ENCODE measurements at regions not wholly inside any gene's neighbourhood (a gene's known extent, or its start where the extent isn't known, plus 50 kb on each side); places are given as distances from the start of the nearest gene placed in this dataset.

GRCh38 chr6:170212956-170213636, 77.8 kb downstream of the DLL1 start:
- no peak for DNase-seq (ENCODE audit: low read depth)

- no peak for DNase-seq (ENCODE audit: low read depth)
Observed at GRCh38 chr6:170212051-170212756, 78.7 kb downstream of the DLL1 start.

DNA sequence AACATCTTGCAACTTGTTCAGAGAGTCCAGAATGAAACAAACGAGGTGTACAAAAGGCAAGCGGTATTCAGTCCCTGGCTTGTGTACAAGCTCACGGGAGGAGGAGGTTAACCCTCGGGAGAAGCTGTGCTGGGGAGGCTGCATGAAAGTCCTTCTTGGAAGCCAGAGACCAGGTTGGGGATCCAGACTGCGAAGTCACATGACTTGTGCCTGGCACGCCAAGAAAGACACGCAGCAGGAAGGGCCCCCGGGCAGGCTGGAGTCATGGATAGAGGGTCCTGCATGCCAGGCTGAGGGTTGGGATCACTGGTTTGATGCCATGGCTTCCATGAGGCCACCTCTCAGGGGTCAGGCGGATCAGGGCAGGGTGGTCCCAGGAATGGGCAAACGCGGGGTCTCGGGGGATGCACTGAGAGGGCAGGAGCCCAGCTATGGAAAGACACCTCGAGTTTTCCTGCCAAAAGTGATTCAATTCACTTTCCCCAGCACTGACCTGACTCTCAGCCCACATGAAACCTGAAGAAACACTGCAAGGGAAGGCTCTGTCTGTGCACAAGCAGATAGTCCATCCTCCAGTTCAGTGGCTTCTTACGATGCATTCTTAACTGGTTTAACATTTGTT, 79.4 kb downstream of the DLL1 start:
- no peak for DNase-seq (ENCODE audit: low read depth)

- no peak for DNase-seq (ENCODE audit: low read depth)
Observed at GRCh38 chr6:170210651-170211403, 80.1 kb downstream of the DLL1 start.

GRCh38 chr6:170210026-170210390, 80.9 kb downstream of the DLL1 start:
- no peak for DNase-seq (ENCODE audit: low read depth)

DNA sequence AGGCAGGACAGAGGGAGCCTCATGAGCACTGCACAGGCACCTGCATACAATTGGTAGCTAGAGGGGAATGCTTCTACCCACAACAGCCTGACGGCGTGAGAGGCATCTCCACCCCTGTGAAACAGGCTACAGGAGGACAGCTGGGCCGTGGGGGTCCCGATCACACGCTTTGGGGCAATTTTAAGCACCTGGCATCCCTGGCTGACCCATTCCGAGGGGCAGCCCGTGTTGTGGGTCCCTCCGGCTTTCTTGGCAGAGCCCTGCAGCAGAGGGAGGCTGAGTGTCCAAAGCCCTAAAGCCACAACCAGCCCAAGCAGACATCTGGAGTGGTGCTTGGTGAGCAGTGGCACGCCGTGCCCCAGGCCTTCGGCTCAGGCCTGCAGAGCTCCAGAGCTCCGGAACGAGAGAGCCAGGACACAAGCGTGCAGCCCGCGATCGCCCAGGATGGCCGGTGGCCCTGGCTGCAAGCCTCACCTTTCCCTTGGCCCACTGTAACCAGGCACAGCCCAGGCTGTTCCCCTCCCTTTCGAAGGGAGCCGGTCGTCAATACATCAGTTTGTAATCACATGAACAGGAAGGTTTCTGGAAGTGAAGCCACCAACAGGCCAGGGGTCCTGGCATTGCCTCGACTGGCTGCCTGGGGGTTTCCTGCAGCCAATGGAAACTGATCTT, 81.4 kb downstream of the DLL1 start:
- DNase-seq (ENCODE audit: low read depth): no peak

DNA sequence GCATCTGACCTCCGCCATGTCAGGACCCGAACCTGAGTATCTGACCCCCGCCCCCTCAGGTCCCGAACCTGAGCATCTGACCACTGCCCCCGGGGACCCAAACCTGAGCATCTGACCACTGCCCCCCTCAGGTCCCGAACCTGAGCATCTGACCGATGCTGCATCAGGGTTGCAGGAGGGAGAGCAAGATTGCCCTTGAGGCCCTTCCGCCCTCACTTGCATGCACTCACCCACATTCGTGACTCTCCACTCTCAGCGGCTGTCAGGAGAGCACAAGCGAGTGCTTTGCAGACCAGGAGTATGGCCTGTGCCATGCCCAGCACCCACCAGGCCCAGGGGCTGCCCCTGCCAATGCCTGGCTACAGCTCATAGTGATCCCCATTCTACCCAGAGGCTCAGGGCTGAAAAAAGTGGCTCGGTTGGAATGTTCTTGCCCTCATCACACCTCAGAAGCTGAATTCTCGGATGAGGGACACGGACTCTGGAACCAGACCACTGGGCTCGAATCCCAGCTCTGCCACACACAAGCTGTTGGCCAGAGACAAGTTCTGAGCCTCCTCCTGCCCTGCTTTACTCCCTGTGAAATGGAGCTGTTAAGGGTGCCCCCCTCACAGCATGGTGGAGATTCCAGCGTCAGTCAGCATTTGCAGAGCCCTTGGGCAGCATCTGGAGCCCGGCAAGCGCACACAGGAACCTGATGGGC, 82.1 kb downstream of the DLL1 start:
- no peak for DNase-seq (ENCODE audit: low read depth)

GRCh38 chr6:170208182-170208601, 82.7 kb downstream of the DLL1 start:
- no peak for DNase-seq (ENCODE audit: low read depth)

DNA sequence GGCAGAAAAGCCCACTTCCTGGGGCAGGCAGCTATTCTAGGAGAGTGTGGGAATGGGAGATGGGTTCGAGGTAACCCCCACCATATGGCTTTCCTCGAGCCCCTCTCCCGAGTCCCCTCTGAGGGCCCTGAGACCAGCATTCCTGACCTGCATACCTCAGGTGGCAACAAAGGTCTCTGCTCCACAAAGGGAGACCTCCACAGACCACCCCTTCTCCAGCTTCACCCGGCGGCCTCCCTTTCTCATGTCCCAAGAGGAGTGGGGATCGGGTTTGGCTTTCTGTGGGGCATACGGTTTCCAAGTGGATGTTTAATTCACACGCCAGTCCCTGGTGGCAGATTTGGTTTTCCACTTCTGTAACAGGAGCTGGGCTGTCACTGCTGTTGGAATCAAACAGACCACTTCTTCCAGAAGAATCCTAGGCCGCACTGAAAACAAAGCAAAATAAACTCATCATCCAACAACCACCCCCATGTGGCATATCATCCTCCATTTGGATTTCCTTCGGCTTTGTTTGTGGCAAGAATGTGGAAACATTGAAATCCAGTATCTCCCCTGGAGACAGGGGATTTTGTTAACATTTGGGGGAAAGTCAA, 83.2 kb downstream of the DLL1 start:
- DNase-seq (ENCODE audit: low read depth): no peak

DNA sequence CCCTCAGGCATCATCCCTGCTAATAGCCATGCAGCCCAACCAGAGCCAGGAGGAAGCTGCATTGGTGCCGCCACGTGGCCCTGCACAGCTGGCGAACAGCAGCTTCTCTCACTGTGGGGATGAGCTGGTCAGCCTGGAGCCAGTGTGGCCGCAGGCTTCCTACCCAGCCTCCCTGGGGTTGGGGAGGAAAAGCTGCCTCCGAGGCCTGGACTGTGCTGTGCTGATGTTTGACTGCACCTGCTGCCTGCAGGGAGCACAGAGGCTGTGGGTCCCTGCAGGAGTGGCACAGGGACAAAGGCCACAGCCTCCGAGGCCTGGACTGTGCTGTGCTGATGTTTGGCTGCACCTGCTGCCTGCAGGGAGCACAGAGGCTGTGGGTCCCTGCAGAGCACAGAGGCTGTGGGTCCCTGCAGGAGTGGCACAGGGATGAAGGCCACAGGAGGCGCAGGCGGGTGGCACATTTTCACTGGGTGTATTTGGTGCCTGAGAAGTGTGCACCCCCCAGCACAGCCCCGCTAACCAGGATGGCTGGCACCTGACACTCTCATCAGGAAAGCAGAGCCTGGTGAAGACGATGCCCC, 83.9 kb downstream of the DLL1 start:
- no peak for DNase-seq (ENCODE audit: low read depth)

DNA sequence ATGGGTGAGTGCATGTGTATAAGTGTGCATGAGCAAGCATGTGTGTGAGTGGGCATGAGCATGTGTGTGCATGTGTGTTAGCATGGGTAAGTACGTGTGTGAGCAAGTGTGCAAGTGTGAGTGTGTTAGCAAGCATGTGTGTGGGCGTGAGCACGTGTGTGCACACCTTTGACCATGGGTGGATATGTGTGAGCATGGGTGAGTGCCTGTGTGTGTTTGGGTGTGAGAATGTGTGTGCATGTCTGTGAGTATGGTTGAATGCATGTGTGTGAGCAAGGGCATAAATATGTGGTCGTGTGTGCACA, 84.6 kb downstream of the DLL1 start:
- DNase-seq (ENCODE audit: low read depth): no peak

DNA sequence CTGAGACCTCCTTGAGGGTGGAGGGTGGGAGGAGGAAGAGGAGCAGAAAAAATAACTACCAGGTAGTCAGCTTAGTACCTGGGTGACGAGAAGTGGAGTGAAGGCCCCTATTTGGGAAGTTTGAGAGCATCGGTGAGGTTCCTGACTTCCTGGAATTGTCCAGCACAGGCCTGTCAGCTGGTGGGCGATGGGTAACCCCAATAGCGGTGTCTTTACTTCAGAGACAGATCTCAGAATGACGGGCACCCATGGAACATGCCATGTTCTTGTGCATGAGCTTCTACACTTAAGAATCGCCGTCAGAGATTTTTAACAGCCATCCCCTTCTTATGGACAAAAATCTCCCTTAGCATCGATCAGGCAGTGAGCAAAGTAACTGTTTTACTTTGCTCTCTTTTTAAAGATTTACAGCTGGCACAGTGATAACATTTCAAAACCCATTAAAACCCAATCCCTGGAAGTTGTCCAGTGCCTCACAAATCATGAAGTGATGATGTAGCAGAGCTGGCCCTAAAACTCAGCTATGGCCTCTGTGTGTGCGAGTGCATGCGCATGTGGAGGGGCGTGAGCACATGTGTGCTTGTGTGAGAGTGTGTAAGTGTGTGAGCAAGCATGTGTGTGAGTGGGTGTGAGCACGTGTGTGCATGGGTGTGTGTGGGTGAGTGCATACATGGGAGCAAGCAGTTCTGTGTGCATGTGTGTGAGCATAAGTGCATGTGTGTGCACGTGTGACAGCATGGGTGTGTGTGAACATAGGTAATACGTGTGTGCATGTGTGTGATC, 85.2 kb downstream of the DLL1 start:
- DNase-seq (ENCODE audit: low read depth): no peak

- no peak for DNase-seq (ENCODE audit: low read depth)
Observed at GRCh38 chr6:170205126-170205525, 85.8 kb downstream of the DLL1 start.

- no peak for DNase-seq (ENCODE audit: low read depth)
Observed at GRCh38 chr6:170203212-170203611, 87.7 kb downstream of the DLL1 start.

- no peak for DNase-seq (ENCODE audit: low read depth)
Observed at GRCh38 chr6:170202416-170203135, 88.3 kb downstream of the DLL1 start.

DNA sequence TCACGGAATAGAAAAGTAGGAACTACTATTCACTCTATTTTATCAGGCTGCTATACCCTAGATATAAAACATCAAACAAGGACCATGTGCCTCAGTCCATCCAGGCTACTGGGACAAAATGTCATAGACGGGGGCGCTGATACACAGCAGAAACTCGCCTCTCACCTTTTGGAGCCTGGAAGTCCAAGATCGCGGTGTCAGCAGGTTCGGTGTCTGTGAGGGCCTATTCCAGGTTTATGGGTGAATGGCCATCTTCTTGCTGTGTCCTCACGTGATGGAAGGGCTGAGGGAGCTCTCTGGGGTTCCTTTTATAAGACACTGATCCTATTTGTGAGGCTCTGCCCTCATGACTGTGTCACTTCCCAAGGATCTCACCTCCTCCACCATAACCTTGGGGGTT, 89.5 kb downstream of the DLL1 start:
- DNase-seq (ENCODE audit: low read depth): no peak

DNA sequence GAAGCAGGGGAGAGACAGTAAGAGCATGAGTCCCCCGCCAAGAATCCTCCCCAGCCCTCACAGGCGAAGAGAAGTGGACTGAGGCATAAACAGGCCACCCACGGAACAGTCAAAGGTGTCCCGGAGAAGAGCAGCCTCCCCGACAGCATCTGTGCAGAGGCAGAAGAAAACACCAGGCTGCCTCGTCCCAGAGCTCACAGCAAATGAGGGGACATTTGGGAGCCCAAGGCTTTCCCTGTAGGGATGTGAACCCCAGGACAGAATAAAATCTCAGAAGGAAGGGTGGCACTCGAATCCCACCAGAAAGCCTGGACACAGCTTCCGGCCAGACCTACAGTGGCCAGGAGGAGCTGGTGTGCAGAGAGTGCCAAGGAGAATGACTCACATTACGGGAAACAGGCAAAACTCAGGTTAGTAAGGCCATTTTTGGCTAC, 90.4 kb downstream of the DLL1 start:
- no peak for DNase-seq (ENCODE audit: low read depth)

GRCh38 chr6:170199716-170200115, 91.2 kb downstream of the DLL1 start:
- no peak for DNase-seq (ENCODE audit: low read depth)

GRCh38 chr6:170198298-170198697, 92.6 kb downstream of the DLL1 start:
- DNase-seq (ENCODE audit: low read depth): no peak

Measured in stimulated activated CD4-positive, alpha-beta T cell treated with anti-CD3 and anti-CD28 coated beads, Interleukin-2, amount 100 ng/mL, for 4 hours (primary cell).